CD4-positive, alpha-beta T cell treated with Interleukin-10 for 1 hour (primary cell): ENCODE measurements at regions not wholly inside any gene's neighbourhood (a gene's known extent, or its start where the extent isn't known, plus 50 kb on each side); places are given as distances from the start of the nearest gene placed in this dataset.
"Not testable (repeated sequence)": the region's sequence is repeated elsewhere in the genome, so short reads cannot be mapped to it uniquely, and the experiment has no call there.

Experiments
- DNase-seq: peaks from one replicate; pipeline ENCODE4 v3.0.0-alpha.2; 2020

- DNase-seq: not testable (repeated sequence)
Measured at GRCh38 chr11:49823188-49823587, 129.0 kb upstream of the OR4C13 start.

GRCh38 chr11:49850541-49850940 lies 101.7 kb upstream of the OR4C13 start:
- DNase-seq: not testable (repeated sequence)

- DNase-seq: no peak
Measured at GRCh38 chr11:49851511-49851910, 100.7 kb upstream of the OR4C13 start.

GRCh38 chr11:49851971-49852389 lies 100.2 kb upstream of the OR4C13 start:
- no peak for DNase-seq

GRCh38 chr11:49888875-49889274 lies 63.3 kb upstream of the OR4C13 start:
- DNase-seq: not testable (repeated sequence)

- DNase-seq: not testable (repeated sequence)
Measured at GRCh38 chr11:49891910-49892671, 60.1 kb upstream of the OR4C13 start.

- DNase-seq: not testable (repeated sequence)
Measured at GRCh38 chr11:49893442-49893841, 58.7 kb upstream of the OR4C13 start.
